ENCODE measurements at regions not wholly inside any gene's neighbourhood (a gene's known extent, or its start where the extent isn't known, plus 50 kb on each side); places are given as distances from the start of the nearest gene placed in this dataset.

DNA sequence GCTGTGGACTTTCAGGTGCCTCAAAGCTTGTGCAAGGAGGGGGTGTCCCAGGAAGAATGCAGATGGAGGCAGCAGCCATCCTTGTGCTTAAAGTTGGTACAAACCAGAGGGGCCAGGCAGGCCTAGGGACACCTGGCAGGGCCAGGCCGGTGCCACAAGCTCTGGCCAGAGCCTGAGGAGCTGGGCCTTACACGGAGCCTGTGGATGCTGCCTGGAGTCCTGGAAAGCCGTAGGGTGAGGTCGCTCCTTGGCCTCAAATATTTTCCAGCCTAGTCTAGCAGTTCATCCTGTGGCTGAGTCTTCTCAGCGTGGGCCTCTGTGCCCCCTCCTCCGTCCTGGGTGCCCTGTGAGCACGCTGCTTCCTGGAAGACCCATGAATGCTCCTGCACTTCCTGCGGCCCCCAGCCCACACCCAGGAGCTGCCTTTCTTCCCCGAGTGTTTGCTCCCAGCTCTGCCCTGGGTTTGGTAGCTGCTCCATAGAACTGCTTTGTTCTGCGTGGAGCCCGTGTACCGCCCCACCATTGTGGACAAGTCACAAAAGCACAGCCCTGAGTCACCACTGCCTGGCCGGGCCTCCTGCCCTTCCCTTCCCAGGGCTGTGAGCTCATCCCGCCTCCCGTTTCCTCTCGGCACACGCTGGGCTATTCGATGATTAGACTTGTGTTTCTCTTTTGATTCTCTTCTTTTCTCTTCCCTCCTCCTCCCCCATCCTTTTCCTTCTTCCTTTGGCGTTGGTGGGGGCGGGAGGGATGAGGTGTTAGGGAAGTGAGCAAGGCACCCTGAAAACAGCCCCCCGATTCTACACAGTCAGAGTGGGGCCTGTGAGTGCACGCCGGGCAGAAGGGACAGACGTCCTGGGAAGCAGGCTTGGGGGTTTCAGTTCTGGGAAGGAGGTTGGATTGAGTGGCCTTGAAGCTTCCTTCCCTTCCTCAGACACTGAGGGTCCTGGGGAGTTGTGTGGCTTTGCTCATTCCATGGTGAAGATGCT is 73.2 kb upstream of the SHH start:
- DNase-seq (ENCODE audit: low read depth) = no peak

DNA sequence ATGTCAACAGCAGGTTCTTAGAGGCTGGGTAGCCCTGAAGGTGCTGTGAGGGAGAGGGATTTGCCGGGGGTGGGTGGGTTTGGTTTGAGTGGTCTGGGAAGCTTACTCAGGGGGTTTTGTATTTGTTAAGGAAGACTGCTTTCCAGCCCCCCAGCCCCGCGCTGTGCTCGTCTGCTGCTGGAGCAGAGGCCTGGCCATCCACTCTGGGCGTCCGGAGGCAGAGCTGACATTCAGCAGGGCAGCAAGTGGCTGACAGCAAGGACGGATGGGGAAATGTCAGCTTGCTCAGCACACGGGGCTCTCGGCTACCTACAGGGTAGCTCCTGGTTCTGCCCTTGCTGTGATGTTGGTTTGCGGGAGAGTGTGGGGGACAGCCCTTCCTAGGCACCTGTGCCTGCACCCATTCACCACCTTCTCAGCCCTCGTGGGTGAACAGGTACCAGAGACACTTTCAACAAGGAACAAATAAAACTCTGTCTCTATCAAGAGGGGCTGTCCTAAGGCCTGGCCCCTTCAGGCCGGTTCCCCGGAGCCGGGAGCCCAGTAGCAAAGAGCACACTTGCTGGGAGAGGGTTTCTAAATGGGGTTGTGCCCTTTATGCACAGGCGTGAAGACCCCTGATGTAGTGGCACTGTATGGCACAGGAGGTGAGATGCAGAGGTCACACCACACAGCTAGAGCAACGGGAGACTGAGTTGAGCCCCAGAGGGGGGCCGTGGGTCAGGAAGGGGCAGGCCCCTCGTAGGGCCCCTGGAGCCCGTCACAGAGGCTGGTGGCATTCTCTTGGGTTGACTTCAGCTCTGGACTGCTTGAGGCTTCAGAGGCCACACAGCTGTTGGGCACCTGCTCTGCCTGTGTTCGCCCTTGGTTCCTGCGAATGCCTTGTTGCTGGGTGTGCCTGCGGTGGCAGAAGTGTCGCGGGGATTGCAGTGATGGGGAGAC is 72.2 kb upstream of the SHH start:
- DNase-seq (ENCODE audit: low read depth) = no peak

DNA sequence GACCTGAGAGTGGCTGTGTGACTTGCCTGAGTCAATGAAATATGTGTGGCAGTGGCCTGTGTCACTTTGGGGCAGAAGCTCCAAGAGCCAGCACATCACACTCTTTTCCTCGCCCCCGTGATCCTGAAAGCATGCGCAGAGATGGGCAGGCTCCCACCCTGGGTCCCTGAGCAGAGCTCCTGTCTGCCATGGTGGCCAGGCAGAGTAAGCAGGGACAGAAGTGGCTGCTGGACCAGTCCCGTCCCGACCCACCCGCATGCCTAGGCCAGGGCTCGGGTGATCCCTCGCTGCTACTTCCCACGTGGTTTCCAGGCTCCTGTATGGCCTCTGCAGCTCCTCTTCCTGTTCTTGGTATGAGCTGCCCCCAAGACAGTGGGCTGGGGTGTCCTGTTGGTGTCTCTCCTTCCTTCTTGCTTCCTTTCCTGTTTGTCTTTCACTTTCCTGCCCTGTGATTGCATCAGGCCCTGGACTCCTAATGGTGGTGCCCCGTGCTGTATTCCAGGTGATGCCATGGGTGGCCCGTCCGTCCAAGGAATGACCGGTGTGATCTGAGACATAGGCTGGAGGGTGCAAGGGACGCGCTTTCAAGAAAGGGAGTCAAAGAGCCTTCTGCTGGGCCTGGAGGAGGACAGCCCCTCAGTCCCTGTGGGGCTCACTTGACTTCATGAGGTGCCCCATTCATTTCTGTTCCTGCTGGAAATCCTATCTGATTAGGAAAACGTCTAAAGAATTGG is 71.4 kb upstream of the SHH start:
- DNase-seq (ENCODE audit: low read depth) = no peak

DNA sequence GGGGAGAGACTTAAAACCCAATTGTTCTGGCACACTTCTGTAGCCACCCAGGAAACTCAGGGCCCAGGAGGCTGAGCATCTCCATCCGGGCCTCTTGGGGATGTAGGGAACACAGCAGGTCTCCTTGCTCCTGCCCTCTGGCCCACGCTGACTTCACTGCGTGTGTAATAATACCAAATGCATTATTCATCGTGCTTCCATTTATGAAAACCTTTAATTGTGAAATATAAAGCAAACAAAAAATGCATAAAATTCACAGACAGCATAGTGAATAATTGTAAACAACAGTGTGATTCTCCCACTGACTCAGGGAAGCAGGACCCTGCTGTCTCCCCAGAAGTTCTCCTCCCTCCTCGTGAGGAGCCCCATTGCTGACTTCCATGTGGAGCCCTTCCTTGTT is 70.3 kb upstream of the SHH start:
- DNase-seq (ENCODE audit: low read depth) = no peak

DNA sequence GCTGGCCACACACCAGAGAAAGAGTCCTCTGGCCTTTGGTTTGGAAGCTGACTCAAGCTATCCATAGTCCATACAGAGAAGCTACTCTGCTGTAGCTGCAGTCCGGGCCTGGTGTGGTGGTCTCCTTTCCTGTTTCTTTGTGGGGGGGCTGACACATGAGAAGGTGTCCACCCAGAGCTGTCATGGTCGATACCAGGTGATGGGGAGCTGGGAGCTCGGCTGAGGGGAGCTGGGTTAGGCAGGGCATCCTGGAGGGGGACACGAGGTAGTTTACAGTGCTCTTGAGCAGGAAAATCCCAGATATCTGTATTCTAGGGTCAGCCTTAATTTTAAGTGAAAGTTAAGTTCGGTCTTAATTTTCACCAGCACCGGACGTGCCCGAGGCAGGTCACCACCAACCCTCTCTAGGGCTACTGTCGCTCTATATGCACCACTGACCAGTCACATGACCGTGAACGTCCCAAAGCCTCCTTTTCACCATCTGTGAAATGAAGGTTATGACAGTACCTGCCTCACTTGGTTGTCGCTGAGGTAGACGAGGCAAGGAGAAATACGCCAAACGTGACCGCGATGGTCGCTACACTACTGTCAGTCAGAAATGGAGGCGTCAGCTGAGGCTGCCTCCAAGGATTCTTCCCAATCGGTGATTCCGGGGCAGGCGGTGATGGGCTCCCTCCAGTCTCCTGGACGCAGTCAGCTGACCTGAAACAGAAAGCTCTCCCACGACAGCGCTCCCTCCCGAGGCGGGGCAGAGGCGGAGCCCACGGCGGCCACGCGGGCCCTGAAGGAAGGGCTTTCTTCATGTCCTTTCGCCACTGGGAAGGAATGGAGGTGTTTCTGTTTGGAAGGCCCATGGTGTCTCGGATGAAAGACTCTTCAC is 69.4 kb upstream of the SHH start:
- no peak for DNase-seq (ENCODE audit: low read depth)

DNA sequence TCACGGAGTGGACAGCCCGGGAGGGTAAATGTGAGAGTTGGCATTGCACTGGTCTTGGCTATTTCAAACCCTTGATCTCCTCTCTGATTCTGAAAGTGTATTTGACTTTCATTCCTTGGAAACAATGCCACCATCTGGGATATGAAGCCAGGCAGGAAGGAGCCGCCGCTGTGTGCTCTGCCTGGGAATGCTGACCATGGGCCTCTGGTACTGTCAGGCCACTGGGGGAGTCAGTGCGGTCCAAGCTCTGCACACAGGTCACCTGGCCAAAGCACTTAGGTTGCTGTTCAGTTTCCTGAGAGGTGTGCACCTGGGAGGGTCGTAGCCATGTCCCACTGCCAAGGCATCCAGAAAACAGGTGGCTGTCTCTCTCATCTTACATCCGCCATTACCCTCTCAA is 68.5 kb upstream of the SHH start:
- DNase-seq (ENCODE audit: low read depth) = no peak

DNA sequence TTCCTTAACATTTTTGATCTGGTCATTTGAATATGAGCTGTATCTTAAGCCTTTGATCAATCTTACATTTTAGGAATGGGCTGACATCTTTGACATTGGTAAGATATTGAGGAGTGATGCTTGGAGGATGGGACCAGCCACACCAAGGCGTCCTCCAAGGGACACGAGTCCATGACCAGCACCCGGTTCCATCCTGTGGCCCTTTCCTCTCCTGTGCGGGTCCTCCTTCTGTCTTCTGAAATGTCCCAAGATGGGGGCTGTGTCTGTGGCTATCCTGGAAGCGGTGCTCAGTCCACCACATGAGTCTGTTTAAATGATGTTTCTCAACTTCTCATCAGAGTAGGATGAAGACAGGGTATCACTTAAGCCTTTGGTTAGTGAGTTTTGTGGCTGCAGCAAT is 67.3 kb upstream of the SHH start:
- DNase-seq (ENCODE audit: low read depth) = no peak

DNA sequence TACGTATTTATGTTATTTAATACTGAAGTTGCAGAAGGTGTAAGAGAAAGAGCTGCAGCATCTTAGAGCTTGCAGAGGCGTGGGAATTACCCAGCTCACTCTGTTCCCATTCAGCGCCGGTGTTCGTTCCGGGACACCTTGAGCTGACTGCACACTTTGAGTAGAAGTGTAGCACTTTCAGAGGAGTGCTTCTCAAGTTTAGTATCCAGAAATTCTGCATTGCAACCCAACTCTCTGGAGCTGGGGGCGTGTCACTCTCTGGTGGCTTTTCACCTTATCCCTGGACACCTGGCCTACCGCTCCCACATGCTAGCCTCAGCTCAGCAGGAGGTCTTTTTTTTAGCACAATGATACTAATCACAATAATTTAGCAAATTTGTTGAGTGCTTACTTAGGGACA is 66.4 kb upstream of the SHH start:
- no peak for DNase-seq (ENCODE audit: low read depth)

DNA sequence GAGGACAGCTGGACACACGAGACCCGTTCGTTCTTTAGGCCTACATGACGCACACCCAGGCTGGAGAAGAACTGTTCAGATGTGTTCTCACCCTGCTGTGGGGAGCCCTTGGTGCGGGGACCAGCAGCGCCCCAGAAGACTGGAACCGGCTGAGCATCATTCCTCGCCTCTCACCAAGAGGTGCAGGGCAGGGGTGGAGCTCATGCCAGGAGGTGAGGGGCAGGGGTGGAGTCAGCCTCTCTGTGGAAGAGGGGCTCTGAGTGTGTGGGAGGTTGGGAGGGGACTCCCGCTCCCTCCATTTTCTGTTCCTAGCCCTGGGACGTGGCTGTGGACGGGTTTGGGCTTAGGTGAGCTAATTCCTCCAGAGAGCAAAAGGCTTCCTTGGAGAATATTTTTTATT is 66.0 kb upstream of the SHH start:
- no peak for DNase-seq (ENCODE audit: low read depth)

DNA sequence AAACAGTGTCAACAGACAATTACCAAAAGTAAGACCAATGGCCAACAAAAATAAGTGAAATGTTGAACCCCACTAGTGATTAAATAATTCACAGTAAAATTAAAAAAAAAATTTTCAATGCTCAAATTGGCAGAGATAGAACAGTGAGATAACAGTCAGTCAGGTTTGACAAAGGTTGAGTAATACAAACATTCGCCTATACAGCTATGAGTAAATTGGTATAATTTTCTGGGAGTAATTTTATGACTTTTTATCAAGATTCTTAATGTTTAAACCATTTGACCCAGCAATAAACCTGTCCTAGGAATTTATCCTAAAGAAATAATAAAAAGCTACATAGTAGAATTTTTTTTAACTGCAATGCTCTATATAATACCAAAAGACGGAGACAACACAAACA is 64.9 kb upstream of the SHH start:
- no peak for DNase-seq (ENCODE audit: low read depth)

DNA sequence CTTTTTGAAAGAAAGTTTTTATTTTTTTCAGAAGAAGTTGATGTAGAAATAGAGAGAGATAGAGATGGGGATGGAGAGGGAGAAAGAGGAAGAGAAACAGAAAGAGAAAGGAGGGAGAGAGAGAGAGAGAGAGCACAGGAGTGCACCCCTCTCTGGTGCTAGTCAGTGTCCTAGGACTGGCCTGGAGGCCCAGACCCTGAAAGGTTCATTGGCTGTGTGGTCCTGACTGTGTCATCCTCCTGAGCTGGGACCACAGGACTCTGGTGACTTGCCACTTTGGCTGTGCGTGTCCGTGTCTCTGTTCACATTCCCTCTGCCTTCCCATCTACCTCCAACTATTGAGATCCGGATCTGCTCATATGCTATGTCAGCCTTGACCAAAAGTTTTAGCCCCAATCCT is 62.1 kb upstream of the SHH start:
- DNase-seq (ENCODE audit: low read depth) = no peak

DNA sequence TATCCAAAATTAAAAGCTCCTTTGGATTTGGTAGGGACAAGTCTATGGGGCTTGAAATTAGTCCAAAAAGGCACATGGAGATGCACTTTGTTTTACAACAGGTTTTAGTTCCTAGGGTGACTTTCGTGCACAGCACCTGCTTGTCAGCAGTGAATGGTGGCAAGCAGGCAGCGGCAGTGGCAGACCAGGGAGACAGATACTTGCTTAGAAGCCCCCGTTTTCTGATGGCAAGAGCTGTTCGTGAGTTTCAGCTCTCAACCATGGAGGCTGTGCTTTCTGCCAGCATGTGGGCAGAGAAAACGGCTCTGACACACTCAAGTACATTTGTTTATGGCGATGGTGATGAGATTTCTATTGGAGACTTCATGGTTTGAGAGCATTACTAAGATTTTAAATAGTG is 61.7 kb upstream of the SHH start:
- DNase-seq (ENCODE audit: low read depth) = no peak

DNA sequence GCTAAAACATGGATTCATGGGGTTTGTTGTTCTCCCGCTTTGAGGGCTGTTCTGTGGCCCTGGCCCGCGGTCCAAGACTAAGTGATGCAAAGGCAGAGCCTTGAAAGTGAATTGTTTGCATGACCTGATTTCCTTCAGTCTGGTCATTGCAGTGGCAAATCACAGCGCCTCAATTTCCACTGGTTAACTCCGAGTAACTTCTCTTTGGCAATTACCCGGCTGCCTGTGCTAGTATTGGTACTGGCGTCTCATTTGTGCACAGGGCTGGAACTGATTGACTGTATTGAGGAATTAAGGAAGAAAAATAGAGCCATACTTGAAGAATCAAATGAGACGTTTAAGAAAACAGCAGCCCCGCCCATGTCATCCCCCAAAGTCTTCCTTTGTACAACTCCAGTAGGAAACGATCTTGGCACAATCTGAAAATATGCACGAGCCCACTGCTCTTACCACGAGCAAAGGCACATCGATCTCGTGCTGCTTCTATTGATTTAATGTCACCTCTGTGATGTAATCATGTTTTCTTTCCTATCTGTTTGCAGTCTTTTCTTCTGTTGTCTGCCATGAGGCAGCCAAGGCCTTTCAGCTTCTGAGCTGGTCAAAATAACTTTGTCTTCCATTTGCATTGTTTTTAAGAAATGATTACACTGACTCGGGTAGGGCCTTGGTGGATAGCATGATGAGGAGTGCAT is 60.6 kb upstream of the SHH start:
- no peak for DNase-seq (ENCODE audit: low read depth)

DNA sequence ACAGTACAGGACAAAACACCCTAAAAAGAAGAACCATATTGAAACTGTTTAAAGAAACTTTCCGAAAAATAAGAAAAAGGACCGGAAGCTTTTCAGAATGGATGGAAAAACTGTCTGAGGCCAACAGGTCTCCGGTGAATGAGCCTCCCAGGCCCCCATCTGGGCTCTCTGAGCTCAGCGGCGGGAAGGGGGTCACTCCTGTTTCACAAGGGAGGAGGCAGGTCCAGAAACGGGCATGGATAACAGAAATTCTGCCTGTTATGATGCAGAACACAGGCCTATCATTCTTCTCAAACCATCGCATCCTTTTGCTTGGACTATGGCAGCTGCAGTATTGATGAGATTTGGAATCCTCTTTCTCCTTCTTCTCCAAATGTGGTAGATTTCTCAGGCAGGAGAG is 58.9 kb upstream of the SHH start:
- DNase-seq (ENCODE audit: low read depth) = no peak

DNA sequence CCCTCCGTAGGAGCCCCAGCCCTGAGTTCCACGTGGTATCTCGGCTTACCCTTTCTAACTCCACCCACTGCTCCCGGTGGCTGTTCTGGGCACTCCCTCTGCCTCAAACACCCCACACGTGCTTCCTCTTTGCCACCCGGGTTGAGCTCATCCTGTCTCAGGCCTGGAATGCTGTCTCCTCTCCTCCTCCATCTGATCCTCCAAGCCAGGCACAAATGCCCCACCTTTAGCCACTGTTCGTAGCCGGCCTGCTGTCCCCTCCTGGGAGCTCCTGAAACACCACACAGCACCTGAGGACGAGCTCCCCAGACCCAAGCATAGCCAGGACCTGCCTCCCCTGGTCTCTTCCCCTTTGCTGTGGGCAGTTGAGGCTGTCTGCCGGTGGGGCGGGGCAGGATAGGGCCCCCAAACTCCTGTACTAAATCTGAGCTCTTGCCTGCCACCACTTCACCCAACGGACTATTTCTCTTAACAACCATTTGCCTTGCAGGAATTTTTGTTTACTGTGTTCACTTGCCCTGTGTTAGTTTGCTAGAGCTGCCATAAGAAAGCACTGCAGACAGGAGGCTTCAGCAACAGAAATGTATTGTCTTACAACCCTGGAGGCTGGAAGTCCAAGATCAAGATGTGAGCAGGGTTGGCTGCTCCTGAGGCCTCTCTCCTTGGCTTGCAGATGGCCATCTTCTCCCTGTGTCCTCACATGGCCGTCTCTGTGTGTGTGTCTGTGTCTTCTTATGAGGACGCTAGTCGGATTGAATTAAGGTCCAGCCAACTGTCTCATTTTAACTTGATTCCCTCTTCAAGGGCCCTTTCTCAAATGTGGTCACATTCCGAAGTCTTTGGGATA is 58.3 kb upstream of the SHH start:
- no peak for DNase-seq (ENCODE audit: low read depth)

DNA sequence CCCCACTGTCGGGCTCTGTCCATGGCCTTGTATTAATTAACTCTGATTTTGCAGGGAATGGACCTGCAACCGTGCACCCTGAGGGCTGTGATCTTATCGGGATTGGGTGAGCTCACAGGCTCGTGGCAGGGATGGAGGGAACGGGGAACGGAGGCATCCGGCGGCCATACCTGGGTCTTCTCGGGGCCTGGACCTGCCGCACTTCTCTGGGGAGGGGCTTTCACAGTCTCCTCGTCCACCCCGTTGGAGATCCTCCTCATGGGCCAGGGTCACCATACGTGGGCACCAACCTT is 57.5 kb upstream of the SHH start:
- no peak for DNase-seq (ENCODE audit: low read depth)

DNA sequence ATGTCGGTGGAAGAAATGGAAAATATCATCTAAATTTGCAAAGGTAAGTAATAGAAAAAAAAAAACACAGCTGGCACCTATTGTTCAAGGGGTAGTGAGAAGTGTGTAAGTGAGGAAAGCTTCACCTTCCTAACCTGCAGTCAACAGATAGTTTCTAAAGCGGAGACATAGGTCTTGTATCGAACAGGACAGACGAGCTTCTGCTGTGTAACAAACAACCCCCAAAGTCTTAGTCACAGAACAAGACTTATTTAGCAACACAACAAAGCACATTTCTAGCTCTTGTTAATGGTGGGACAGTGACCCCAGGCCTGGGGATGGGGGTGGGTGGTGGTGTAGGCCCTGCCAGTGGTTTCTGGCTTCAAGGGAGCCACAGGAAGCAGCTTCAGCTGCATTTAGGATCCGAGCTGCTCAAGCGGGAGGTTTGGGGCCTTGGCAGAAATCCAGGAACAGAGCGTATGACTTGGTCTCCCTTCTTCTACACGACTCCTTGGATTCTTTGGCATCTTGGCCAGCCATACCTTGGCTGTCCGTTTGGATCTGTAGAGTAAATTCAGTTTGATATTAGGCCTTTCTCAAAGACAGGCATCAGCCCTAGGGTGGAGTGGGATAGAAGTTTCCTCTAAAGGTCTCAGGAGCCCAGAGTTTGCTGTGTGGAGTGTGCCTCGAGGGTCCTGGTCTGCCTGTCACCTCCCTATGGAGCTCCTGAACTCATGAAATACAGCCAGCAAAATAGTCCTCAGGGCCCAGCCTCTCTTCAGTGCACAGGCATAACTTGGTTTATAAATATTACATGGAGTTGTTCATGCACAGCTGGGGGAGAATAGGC is 56.9 kb upstream of the SHH start:
- DNase-seq (ENCODE audit: low read depth) = no peak

DNA sequence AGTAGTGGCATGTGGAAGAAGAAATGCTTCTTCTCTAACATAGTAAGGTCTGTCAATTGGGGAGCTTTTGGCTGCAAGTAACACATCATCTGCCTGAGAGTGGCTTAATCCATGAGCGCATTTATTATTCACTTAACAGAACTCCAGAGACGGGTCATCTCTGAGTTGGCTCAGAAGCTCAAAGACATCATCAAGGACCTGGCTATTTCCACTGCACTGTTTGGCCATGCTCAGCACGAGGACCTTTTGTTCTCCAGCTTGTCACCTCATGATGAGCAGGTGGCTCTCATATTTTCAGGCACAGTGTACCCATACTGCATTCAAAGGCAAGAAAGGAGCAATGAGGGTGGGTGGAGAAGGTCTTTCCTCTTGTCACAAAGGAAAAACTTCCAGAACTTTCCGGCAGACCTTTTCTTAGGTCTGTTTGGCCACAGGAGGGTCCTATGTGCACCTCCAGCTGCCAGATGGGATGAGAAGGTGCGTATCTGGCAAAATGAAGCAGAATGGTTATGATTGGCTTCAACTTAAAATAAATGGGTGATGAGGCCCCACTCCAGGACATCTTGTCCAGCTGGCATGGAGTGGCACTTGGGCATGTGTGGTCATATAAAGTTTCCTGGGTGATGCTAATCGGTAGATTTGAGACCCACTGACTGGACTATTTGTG is 55.6 kb upstream of the SHH start:
- no peak for DNase-seq (ENCODE audit: low read depth)

DNA sequence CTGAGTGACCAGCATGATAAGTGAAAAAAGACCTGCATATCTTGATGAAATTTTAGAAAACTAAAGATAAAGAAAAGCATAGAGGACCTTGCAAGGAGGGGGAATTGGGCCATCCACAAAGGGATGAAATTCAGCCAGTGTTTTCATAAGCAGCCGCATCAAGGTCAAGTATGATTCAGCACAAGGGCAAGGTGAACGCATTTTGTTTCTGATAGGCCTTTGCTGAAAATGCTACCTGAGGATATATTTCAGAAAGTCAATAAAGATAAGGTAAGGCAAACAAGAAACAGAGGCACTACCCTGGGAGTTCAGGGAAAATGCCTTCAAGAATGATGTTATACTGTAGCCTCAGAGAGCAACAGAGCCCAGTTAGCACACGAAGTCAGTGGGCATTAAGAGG is 55.0 kb upstream of the SHH start:
- DNase-seq (ENCODE audit: low read depth) = no peak

All from EH (cell line).